Esophagus muscularis mucosa (tissue), 4 donors: ENCODE measurements at regions not wholly inside any gene's neighbourhood (a gene's known extent, or its start where the extent isn't known, plus 50 kb on each side); places are given as distances from the start of the nearest gene placed in this dataset.
"Not testable (repeated sequence)": the region's sequence is repeated elsewhere in the genome, so short reads cannot be mapped to it uniquely, and the experiment has no call there.

Experiments used
- DNase-seq: peaks from one replicate; pipeline ENCODE4 v3.0.0-alpha.2; 2017; ENCODE audit errors: extremely low spot score
- H3K27ac ChIP-seq, 4 donors: fragments of 200-600 bp; sonication (generic); replicated peaks in 1 of 4; 1 replicate in 3 of 4; 2 replicates in 1 of 4; pipeline ENCODE4 v1.5.1; 2016 to 2019; ENCODE audit warnings: mild to moderate bottlenecking in 1 of 4
- H3K27me3 ChIP-seq, 4 donors: fragments of 200-600 bp; sonication (generic); one replicate each; pipeline versions ENCODE4 v1.5.1 to v1.6.0; 2016 to 2019
- H3K36me3 ChIP-seq, 4 donors: fragments of 200-600 bp; sonication (generic); one replicate each; pipeline ENCODE4 v1.5.1; 2016 to 2019
- H3K4me1 ChIP-seq, 4 donors: fragments of 200-600 bp; sonication (generic); one replicate each; pipeline ENCODE4 v1.5.1; 2016 to 2019
- H3K4me3 ChIP-seq, 4 donors: fragments of 200-600 bp; sonication (generic); 1 replicate in 2 of 4; 2 replicates in 2 of 4; pipeline ENCODE4 v1.5.1; 2016 to 2019; ENCODE audit warnings: mild to moderate bottlenecking in 4 of 4, moderate library complexity in 1 of 4
- H3K9me3 ChIP-seq, 4 donors: fragments of 200-600 bp; sonication (generic); 1 replicate in 3 of 4; 2 replicates in 1 of 4; pipeline ENCODE4 v1.5.1; 2016 to 2019
- EP300 ChIP-seq: sonication (generic); formaldehyde crosslinking; IDR thresholded peaks from one replicate; pipeline ENCODE4 v1.6.1; 2017; ENCODE audit warnings: antibody characterized with exemption
- POLR2A ChIP-seq: fragments of 450-650 bp; IDR thresholded peaks from one replicate; pipeline ENCODE4 v1.6.1; 2017; ENCODE audit warnings: antibody characterized with exemption, moderate library complexity, mild to moderate bottlenecking, low read depth
- POLR2AphosphoS5 ChIP-seq, 2 donors: sonication (generic); formaldehyde crosslinking; IDR thresholded peaks; one replicate each; pipeline ENCODE4 v1.6.1; 2017; ENCODE audit warnings: antibody characterized with exemption in 2 of 2
- WGBS: methylation state at CpG from one replicate; pipeline ENCODE4 v1.1.5; 2018; 5-methylcytosine and 5-hydroxymethylcytosine counted together
- intact Hi-C: fragments of 100-400 bp; cut with DNase I; formaldehyde crosslinking; loops from one replicate; pipeline ENCODE4 v1.15.1; 2023
- TF ChIP-seq, protein P1 (sequence below), 3 experiments: fragments of 200-600 bp in 2 of 3; fragments of 450-650 bp in 1 of 3; sonication (generic) in 2 of 3; IDR thresholded peaks; one replicate each; pipeline ENCODE4 v1.5.1; 2017 to 2019; ENCODE audit warnings: antibody characterized with exemption in 3 of 3, mild to moderate bottlenecking in 2 of 3, moderate library complexity in 1 of 3

DNA sequence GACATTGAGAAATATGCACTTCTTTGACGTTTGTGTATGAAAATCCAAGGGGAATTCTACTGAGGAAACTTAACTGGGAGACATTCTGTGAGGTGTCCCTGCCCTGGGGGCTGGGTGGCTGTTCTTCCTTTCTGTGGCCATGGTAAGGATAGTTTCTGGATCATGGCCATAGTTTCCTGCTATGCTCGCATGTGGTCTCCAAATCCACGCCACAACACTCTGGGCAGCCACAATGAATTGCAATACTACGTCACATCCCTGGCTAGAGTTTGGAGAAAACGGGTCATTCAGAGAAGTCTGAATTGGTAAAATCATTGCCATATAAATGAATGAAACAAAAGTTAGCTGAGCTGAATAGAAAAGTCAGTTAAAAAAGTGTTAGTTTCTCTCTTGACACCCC lies 230.6 kb downstream of the UTRN start:
- intact Hi-C loops: no loop called here
- Histone ChIP-seq H3K36me3 (peaks cover 21 to 59% (median 45%) of the 10 kb centered on the region in 4 donors), H3K9me3 (no peaks in the 10 kb centered on the region), H3K27ac (no peak overlapping the region), H3K4me3 (no peak overlapping the region), H3K27me3 (no peaks in the 10 kb centered on the region), H3K4me1 (peaks cover 0 to 9% (median 6%) of the 10 kb centered on the region in 4 donors)
- DNase-seq: no peak
- TF ChIP-seq EP300: no peak
- WGBS: 80% methylated on average over 5 of the region's 5 CpGs

DNA sequence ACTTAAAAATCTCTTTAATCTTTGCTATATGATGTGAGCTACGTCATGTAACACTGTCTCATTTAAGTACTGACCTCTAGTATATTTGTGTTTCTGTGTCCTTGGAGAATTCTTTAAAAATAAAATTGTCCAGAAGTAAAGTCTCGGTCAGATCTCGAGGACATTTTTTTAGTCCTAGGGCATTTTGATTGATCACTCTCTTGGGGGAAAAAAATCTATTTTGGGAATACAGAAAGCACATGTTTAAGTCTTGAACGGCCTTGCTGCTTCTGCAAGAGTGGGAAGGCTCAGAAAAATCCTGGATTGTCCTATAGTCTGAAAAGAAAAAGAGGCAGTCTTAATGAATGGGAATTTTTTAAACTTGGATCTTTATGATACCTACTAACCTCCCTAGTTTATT lies 234.3 kb downstream of the UTRN start:
- 24% methylated on average over 4 of the region's 4 CpGs for WGBS
- H3K4me1 ChIP-seq: peaks cover 0 to 9% (median 6%) of the 10 kb centered on the region in 4 donors
- no peak for DNase-seq
- no peaks in the 10 kb centered on the region for H3K9me3 ChIP-seq
- TF ChIP-seq EP300: no peak
- TF ChIP-seq POLR2AphosphoS5 (IDR thresholded peaks at IDR 0.05): no peak
- TF ChIP-seq POLR2A: no peak
- TF ChIP-seq, protein P1, sequence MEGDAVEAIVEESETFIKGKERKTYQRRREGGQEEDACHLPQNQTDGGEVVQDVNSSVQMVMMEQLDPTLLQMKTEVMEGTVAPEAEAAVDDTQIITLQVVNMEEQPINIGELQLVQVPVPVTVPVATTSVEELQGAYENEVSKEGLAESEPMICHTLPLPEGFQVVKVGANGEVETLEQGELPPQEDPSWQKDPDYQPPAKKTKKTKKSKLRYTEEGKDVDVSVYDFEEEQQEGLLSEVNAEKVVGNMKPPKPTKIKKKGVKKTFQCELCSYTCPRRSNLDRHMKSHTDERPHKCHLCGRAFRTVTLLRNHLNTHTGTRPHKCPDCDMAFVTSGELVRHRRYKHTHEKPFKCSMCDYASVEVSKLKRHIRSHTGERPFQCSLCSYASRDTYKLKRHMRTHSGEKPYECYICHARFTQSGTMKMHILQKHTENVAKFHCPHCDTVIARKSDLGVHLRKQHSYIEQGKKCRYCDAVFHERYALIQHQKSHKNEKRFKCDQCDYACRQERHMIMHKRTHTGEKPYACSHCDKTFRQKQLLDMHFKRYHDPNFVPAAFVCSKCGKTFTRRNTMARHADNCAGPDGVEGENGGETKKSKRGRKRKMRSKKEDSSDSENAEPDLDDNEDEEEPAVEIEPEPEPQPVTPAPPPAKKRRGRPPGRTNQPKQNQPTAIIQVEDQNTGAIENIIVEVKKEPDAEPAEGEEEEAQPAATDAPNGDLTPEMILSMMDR (IDR thresholded peaks at IDR 0.05): no peak
- H3K4me3 ChIP-seq: no peak overlapping the region
- peaks cover 21 to 77% (median 38%) of the 10 kb centered on the region in 4 donors for H3K36me3 ChIP-seq
- intact Hi-C loops: no loop called here
- no peaks in the 10 kb centered on the region for H3K27me3 ChIP-seq
- no peak overlapping the region for H3K27ac ChIP-seq

DNA sequence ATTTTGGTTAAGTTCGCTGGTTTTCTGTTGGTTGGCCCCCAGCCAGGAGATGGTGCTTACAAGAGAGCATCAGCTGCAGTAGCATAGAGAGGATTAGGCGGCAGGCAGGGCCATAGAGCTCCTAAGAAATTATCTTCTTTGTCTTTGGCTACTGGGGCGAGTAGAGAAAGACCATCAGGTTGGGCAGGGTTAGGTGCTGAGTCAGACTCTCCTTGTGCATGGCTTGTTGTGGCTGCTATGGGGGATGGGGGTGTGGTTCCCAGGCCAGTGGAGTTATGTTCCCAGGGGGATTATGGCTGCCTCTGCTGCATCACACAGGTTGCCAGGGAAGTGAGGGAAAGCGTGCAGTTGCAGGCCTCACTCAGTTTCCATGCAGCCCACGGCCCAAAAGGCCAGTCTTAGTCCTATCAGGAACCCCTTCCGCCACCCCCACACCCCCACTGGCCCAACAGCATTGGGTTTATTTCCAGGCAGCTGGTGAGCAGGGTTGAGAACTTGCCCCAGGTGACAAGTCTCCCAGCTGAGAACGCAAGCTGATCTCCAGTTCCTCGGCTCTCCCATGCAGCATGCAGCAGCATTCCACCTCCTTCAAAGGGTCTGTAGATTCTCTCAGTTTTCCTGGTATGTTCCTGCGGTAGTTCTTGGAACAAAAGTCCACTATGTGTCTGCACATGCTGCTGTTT lies 243.7 kb downstream of the UTRN start:
- Histone ChIP-seq H3K9me3 (no peaks in the 10 kb centered on the region), H3K4me1 (no peaks in the 10 kb centered on the region), H3K4me3 (no peak overlapping the region), H3K27me3 (no peaks in the 10 kb centered on the region), H3K27ac (no peak overlapping the region), H3K36me3 (peaks cover 1 to 64% (median 39%) of the 10 kb centered on the region in 4 donors)
- intact Hi-C loops: no loop called here
- TF ChIP-seq, protein P1 (IDR thresholded peaks at IDR 0.05): no peak
- TF ChIP-seq EP300: no peak
- TF ChIP-seq POLR2AphosphoS5 (IDR thresholded peaks at IDR 0.05): no peak
- no peak for TF ChIP-seq POLR2A
- no peak for DNase-seq
- WGBS: 84% methylated on average over 6 of the region's 9 CpGs

DNA sequence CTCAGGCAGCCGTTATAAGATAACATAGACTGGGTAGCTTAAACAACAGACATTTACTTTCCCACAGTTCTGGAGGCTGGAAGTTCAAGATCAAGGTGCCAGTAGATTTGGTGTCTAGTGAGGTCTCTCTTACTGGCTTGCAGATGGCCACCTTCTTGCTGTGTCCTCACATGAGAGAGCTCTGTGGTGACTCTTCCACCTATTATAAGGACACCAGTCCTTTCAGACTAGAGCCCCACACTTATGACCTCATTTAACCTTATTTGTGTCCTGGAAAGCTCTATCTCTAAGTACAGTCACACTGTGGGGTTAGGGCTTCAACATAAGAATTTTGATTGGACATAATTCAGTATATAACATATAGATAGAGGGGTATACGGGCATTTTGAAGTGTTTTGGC lies 245.0 kb downstream of the UTRN start:
- intact Hi-C loops: no loop called here
- peaks cover 0 to 66% (median 40%) of the 10 kb centered on the region in 4 donors for H3K36me3 ChIP-seq
- H3K9me3 ChIP-seq: no peaks in the 10 kb centered on the region
- TF ChIP-seq POLR2A: no peak
- no peak for TF ChIP-seq POLR2AphosphoS5 (IDR thresholded peaks at IDR 0.05)
- TF ChIP-seq, protein P1 (IDR thresholded peaks at IDR 0.05): no peak
- TF ChIP-seq EP300: no peak
- DNase-seq: no peak
- H3K27ac ChIP-seq: no peak overlapping the region
- 84% methylated on average over 2 of the region's 2 CpGs for WGBS
- H3K27me3 ChIP-seq: no peaks in the 10 kb centered on the region
- H3K4me1 ChIP-seq: peaks cover 0 to 3% (median 0%) of the 10 kb centered on the region in 4 donors
- H3K4me3 ChIP-seq: no peak overlapping the region

DNA sequence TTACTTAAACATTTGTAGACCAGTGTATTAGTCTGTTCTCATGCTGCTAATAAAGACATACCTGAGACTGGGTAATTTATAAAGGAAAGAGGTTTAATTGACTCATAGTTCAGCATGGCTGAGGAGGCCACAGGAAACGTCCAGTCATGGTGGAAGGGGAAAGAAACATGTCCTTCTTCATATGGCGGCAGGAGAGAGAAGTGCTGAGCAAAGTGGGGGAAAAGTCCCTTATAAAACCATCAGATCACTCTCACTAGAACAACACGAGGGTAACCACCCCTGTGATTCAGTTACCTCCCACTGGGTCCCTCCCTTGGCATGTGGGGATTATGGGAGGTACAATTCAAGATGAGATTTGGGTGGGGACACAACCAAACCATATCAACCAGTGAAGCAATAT lies 247.1 kb downstream of the UTRN start:
- intact Hi-C loops: not testable (repeated sequence)
- H3K36me3 ChIP-seq: peaks cover 0 to 60% (median 34%) of the 10 kb centered on the region in 4 donors
- WGBS: 95% methylated on average over 3 of the region's 3 CpGs

DNA sequence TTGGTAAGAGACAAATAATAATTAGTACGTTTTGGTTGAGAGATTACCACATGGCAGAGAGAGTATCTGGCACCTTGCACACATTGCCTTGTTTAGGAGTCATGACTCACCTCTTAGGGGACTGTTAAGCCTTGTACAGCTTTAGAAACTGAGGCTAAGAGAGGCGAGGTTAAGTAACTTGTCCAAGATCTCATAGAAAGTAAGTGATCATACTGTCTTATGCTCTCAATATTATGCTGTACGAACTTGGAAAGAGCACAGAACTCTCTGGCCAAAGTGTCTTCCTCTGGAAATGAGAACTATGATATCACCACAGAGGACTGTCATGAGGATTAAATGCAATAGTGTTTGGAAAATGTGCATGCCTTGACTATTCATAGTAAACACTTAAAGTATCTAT lies 249.0 kb downstream of the UTRN start:
- Histone ChIP-seq H3K27me3 (no peaks in the 10 kb centered on the region), H3K36me3 (peaks cover 0 to 62% (median 24%) of the 10 kb centered on the region in 4 donors), H3K27ac (no peak overlapping the region), H3K4me3 (no peak overlapping the region), H3K9me3 (no peaks in the 10 kb centered on the region), H3K4me1 (peaks cover 0 to 3% (median 0%) of the 10 kb centered on the region in 4 donors)
- no peak for TF ChIP-seq POLR2AphosphoS5 (IDR thresholded peaks at IDR 0.05)
- no peak for DNase-seq
- intact Hi-C loops: no loop called here
- WGBS: 66% methylated on average over 3 of the region's 3 CpGs

More for the DNA sequence above, 247.1 kb downstream of the UTRN start:
- not testable (repeated sequence) for H3K9me3 ChIP-seq, H3K27me3 ChIP-seq, H3K27ac ChIP-seq, H3K4me3 ChIP-seq, DNase-seq, H3K4me1 ChIP-seq
